ENCODE measurements at regions not wholly inside any gene's neighbourhood (a gene's known extent, or its start where the extent isn't known, plus 50 kb on each side); places are given as distances from the start of the nearest gene placed in this dataset.
"Not testable (repeated sequence)": the region's sequence is repeated elsewhere in the genome, so short reads cannot be mapped to it uniquely, and the experiment has no call there.

DNA sequence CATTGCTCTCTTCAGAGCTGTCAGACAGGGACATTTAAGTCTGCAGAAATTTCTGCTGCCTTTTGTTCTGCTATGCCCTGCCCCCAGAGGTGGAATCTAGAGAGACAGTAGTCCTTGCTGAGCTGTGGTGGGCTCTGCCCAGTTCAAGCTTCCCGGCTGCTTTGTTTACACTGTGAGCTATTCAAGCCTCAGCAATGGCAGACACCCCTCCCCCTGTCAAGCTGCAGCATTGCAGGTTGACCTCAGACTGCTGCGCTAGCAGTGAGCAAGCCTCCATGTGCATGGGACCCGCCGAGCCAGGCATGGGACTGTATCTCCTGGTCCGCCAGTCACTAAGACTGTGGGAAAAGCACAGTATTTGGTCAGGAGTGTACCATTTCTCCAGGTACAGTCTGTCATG, 53.6 kb upstream of the MAPK10 start:
- DNase-seq = not testable (repeated sequence)

GRCh38 chr4:86414686-86415085, 54.8 kb upstream of the MAPK10 start:
- DNase-seq = no peak

- no peak for DNase-seq
These were observed 56.2 kb upstream of the MAPK10 start for GRCh38 chr4:86416081-86416480.

DNA sequence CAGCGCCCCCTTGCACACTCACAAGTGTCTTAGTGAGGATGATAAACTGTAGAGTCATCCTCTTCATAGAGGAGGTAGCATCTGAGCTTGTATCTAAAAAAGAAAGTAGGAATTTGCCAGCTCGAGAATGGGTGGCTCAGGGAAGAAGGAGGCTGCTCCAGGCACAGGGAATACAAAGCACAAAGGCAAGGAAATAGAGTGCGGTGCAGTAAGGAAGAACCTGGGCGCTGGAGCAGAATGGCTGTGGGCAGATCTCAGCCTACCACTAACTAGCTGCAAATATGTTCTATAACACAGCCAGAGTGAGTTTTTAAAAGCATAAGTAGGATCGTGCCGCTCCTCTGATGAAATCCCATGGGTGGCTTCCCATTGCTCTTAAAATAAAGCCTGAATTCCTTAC, 61.6 kb upstream of the MAPK10 start:
- DNase-seq = no peak

DNA sequence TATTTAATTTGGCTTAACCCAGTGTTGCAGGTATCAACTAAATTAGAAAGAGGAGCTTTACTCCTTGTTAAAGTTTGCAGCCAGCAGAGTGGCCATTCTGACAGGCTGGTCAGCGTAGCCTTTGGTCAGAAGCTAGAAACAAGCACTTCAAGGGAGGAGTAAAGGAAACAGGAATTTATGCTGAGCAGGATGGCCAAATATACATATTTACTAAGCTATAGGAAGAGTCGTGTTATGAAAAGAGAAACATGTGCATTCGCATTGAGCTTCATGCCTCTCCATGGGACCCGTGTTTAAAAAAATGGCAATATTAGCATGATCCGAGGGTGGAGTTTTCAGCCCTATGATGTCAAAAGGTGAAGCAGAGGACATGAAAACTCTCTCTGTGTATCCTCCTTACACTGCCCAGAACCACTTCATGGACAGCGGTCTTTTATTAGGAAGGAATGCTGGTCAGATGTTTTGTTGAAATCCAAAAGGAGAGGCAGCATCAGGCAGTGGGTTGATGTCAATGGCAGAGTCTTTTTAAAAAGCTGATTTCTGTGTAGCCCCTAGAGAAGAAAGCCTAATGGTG, 71.8 kb upstream of the MAPK10 start:
- no peak for DNase-seq

GRCh38 chr4:86432559-86433134, 72.8 kb upstream of the MAPK10 start:
- DNase-seq = no peak

- DNase-seq = no peak
These were observed 79.4 kb upstream of the MAPK10 start for GRCh38 chr4:86439293-86439692.

GRCh38 chr4:86441175-86441936, 81.5 kb upstream of the MAPK10 start:
- DNase-seq = no peak

DNA sequence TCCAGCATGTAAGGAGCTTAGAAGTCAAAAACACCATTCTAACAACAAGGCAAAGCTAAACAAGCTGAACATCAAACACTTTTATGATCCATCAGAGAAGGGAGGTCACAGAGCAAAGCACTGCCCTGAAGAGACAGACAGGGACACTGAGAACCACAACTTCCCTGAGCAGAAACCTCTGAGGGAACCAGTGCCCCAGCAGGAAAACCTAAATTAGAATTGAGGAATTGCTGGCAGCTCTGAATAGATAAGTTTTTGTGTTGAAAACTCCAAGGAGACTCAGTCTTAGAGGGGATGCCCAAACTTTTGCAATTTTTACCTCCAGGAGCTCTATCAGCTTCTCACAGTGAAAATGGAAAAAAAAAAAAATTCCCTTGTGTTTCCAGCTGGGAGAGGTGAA, 83.0 kb upstream of the MAPK10 start:
- DNase-seq = no peak

GRCh38 chr4:86443495-86443894, 83.6 kb upstream of the MAPK10 start:
- no peak for DNase-seq

- DNase-seq = no peak
These were observed 87.1 kb upstream of the MAPK10 start for GRCh38 chr4:86446996-86447395.

DNA sequence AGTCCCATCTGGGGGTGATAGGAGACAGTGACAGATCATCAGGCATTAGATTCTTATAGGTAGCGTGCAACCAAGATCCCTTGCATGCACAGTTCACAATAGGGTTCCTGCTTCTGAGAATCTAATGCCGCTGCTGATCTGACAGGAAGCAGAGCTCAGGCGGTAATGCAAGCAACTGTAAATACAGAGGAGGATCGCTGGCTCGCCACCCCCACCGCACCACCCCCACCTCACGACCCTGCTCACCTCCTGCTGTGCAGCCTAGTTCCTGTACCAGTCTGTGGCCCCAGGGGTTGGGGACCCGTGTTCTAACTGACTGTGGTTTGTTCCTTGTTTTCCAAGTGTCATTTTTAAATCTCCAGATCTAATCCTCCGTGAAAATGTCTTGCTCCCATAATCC, 89.0 kb upstream of the MAPK10 start:
- DNase-seq = no peak

DNA sequence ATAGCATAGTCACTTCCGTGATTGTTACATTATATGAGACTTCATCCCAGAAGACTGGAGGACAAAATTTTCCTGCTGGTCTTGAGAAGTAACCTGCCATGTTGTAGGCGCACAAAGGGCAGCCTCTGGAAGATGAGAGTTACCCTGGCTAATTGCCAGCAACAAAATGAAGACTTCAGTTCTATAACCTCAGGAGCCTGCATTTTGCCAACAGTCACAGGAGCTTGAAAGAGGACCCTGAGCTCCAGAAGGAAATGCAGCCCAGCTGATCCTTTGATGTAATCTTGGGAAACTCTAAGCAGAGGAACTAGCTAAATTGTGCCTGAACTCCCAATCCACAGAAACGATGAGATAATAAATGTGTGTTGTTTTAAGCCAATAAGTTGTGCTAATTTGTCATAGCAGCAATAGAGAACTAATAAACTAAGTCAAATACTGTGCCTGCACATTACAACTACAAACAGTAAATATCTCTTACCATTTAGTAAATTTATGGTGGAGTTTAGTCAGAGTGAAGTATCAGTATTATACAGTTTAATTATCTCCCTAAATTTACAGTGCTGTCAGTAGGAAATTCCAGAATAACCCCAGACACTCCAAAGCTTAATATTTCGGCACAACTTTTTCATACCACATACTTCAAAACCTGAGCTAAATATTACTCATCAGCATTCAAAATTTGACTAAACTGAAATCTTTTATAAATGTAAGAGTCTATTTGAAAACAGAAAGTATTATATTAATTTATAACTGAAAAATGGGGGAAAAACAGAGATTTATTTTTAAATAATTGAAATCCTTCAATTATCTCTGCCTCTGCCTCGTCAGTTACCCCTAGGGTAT, 90.1 kb upstream of the MAPK10 start:
- no peak for DNase-seq

DNA sequence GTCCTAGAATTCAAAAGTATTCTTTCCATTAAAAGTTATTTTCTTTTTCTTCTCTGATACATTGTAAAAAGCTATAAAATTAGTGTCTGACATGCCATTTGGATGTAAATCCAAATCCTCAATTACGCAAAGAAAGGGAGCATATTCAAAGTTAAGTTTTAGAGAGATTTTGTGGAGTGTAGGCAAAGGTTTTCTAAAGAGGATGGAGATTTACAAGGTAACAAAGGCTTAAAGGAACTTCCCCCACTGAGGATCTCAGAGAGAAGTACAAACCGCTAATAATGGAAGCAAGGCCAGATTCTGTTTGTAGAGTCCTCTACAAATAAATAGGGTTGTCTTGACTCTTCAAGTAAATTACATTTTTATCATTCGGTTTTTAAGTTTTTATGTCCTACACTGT, 91.0 kb upstream of the MAPK10 start:
- DNase-seq = no peak

GRCh38 chr4:86451560-86452330, 91.9 kb upstream of the MAPK10 start:
- no peak for DNase-seq

DNA sequence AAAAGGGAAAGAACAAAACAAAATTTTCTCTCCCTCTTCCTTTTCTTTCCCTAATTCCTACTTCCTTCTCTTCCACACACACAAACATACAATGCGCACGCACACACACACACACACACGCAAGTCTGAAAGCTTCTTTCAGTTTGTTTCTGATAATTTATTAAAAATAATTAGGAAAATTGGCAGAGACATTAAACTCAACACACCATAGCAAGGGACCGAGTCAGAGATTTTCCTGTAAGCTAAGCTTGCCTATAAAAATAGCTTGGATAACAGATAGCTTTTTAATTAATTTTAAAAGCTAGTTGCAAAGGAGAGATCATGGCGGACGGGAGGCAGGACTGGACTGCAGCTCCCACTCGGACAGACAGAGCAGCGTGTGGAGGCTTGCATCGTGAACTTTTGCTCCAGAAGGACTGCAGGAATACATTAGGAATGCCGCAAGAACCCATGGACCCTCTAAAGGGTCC, 92.6 kb upstream of the MAPK10 start:
- DNase-seq = no peak

- DNase-seq = no peak
These were observed 93.2 kb upstream of the MAPK10 start for GRCh38 chr4:86452924-86453531.

GRCh38 chr4:86453611-86454072, 93.8 kb upstream of the MAPK10 start:
- not testable (repeated sequence) for DNase-seq

DNA sequence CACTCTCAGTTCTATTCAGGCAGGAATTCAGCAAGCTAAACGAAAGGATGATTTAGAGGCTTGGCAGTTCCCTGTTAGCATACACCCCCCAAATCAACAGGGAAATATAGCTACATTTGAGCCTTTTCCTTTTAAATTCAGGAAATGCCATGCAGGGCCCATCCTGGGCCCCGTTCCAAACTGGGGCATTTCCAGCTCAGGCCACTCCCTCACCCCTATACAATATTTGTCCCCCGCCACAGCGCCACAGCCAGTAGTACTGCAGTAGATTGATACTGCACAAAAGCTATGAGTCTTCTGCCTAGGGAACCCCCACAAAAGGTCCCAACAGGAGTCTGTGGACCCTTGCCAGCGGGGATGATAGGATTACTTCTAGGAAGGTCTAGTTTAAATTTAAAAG, 102.0 kb upstream of the MAPK10 start:
- no peak for DNase-seq

DNA sequence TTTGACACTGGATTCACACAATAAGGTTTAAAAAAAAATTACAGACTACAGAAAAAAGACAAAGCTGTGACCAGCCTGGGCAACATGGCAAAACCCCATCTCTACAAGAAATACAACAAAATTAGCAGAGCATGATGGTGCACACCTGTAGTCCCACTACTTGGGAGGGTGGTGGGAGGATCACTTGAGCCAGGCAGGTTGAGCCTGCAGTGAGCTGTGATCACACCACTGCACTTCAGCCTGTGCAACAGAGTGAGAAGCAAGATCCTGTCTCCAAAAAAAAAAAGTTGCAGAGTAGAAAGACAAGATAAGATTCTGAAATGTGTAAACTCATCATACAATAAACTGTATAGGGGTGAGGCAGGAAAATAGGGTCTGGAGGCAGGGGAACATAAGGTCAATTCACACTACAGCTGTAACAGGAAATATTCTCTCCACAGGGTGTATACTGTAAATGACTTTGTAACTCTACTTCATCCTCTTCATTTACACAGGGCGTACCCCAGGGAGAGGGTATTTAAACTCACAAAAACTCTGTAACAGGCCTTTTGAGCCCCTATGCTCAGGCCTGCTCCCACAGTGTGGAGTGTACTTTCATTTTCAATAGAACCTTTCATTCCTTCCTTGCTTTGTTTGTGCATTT, 112.6 kb upstream of the MAPK10 start:
- no peak for DNase-seq

DNA sequence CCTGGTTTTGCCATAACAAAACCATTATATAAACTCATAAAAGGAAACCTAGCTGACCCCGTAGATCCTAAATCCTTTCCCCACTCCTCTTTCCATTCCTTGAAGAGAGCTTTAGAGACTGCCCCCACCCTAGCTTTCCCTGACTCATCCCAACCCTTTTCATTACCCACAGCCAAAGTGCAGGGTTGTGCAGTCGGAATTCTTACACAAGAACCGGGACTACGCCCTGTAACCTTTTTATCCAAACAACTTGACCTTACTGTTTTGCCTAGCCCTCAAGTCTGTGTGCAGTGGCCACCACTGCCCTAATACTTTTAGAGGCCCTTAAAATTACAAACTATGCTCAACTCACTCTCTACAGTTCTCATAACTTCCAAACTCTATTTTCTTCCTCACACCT, 116.0 kb upstream of the PTPN13 start:
- not testable (repeated sequence) for DNase-seq

GRCh38 chr4:86481440-86481839, 112.7 kb upstream of the PTPN13 start:
- no peak for DNase-seq

Measured in SW 1271 (cell line).